Upper lobe of left lung (tissue), 4 donors: ENCODE measurements at regions not wholly inside any gene's neighbourhood (a gene's known extent, or its start where the extent isn't known, plus 50 kb on each side); places are given as distances from the start of the nearest gene placed in this dataset.

Experiments used
- POLR2AphosphoS5 ChIP-seq, 2 donors: sonication (generic); formaldehyde crosslinking; IDR thresholded peaks; one replicate each; pipeline ENCODE4 v1.5.1; 2017; ENCODE audit warnings: antibody characterized with exemption in 2 of 2
- TF ChIP-seq, protein P1 (sequence below), 6 experiments: fragments of 450-650 bp in 4 of 6; fragments of 200-600 bp in 2 of 6; sonication (generic) in 2 of 6; IDR thresholded peaks; one replicate each; pipeline ENCODE4 v1.5.1; 2016 to 2019; ENCODE audit warnings: antibody characterized with exemption in 6 of 6

DNA sequence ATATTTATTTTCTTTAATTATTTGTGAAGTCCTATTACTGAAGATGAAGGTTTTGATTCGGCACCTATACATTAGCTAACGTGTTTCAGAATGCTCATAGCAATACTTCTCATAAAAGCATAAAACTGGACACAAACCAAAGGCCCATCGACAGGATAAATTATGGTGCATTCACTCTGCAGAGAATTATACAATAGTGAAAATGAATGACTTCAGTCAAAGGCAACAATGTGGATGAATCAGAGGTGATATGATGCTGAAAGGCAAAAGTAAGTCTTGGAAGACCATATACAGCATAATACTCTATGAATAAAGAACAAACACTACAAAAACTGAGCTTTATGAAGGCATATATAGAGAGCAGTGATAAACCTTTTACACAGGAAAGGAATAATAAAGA is 156.6 kb upstream of the EGLN3 start:
- no peak for TF ChIP-seq POLR2AphosphoS5 (IDR thresholded peaks at IDR 0.05)
- TF ChIP-seq, protein P1, sequence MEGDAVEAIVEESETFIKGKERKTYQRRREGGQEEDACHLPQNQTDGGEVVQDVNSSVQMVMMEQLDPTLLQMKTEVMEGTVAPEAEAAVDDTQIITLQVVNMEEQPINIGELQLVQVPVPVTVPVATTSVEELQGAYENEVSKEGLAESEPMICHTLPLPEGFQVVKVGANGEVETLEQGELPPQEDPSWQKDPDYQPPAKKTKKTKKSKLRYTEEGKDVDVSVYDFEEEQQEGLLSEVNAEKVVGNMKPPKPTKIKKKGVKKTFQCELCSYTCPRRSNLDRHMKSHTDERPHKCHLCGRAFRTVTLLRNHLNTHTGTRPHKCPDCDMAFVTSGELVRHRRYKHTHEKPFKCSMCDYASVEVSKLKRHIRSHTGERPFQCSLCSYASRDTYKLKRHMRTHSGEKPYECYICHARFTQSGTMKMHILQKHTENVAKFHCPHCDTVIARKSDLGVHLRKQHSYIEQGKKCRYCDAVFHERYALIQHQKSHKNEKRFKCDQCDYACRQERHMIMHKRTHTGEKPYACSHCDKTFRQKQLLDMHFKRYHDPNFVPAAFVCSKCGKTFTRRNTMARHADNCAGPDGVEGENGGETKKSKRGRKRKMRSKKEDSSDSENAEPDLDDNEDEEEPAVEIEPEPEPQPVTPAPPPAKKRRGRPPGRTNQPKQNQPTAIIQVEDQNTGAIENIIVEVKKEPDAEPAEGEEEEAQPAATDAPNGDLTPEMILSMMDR (IDR thresholded peaks at IDR 0.05): no peak
